ENCODE measurements at regions not wholly inside any gene's neighbourhood (a gene's known extent, or its start where the extent isn't known, plus 50 kb on each side); places are given as distances from the start of the nearest gene placed in this dataset.

DNA sequence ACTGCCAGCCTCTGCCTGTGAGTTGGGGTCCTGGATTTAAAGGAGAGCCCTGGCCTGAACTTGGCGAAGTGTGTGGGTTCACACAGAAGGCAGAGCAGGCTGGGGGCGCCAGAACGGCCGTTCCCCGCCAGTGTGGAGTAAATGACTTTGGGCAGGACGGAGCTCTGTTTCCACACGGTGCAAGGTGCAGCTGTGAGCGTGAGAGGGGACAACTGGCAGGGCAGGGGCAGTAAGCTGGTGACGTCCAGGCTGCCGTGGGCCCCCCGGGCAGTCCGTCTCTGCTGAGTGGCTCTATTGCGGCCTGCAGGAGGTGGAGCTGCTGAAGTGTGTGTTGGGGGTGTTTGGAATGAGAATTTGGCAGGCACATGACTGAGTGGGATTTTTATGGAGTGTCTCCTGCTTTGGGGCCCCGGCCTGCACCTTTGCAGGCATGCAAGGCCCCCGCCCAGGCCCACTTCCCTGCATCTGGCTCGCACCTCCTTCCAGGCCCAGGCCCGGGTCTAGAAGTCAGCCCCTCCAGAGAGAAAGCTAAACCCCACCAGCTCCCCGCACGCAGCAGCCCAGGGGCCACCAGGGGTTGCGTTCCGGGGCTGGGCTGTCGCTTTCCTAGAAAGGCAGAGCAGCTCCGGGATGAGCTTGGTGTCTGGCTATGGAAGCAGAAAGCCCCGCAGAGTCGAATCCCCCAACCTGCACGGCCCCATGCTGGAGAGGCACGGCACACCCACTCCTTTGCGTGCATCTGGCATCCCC, 62.2 kb upstream of the GRPEL1 start:
- TF ChIP-seq EZH2 (IDR thresholded peaks at IDR 0.05; ENCODE audit: borderline replicate concordance, insufficient read depth, low read depth, low read length, poor library complexity, severe bottlenecking): no peak
- TF ChIP-seq, protein P1, sequence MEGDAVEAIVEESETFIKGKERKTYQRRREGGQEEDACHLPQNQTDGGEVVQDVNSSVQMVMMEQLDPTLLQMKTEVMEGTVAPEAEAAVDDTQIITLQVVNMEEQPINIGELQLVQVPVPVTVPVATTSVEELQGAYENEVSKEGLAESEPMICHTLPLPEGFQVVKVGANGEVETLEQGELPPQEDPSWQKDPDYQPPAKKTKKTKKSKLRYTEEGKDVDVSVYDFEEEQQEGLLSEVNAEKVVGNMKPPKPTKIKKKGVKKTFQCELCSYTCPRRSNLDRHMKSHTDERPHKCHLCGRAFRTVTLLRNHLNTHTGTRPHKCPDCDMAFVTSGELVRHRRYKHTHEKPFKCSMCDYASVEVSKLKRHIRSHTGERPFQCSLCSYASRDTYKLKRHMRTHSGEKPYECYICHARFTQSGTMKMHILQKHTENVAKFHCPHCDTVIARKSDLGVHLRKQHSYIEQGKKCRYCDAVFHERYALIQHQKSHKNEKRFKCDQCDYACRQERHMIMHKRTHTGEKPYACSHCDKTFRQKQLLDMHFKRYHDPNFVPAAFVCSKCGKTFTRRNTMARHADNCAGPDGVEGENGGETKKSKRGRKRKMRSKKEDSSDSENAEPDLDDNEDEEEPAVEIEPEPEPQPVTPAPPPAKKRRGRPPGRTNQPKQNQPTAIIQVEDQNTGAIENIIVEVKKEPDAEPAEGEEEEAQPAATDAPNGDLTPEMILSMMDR (IDR thresholded peaks at IDR 0.05): no peak
- Histone ChIP-seq H3K9me3 (ENCODE audit: control extremely low read depth in 1 of 3, control insufficient read depth in 2 of 3, insufficient read depth in 1 of 3, low read length in 2 of 3) (peaks cover 0 to 19% (median 0%) of the 10 kb centered on the region in 3 donors), H3K79me2 (ENCODE audit: control insufficient read depth, insufficient read depth, low read length) (no peaks in the 10 kb centered on the region), H2AFZ (ENCODE audit: insufficient read depth, low read depth, low read length, poor library complexity, severe bottlenecking) (no peak overlapping the region), H3K4me1 (ENCODE audit: control insufficient read depth in 2 of 2, insufficient read depth in 2 of 2, low read length in 2 of 2) (no peaks in the 10 kb centered on the region), H4K20me1 (ENCODE audit: control insufficient read depth, insufficient read depth, low read length, poor library complexity, severe bottlenecking) (no peaks in the 10 kb centered on the region), H3K4me2 (replicated peaks; ENCODE audit: low read depth, low read length, poor library complexity, severe bottlenecking) (no peak overlapping the region), H3K9ac (ENCODE audit: low read length) (no peak overlapping the region), H3K27ac (ENCODE audit: low read length in 2 of 2) (no peak overlapping the region), H3K4me3 (ENCODE audit: control extremely low read depth in 1 of 5, extremely low read depth in 1 of 5, insufficient read depth in 1 of 5, low read depth in 2 of 5, low read length in 4 of 5) (no peak overlapping the region), H3K27me3 (replicated peaks in 1 of 4; ENCODE audit: control extremely low read depth in 1 of 4, control insufficient read depth in 3 of 4, insufficient read depth in 4 of 4, low read length in 3 of 4) (no peaks in the 10 kb centered on the region), H3K36me3 (replicated peaks in 1 of 2; ENCODE audit: control extremely low read depth in 1 of 2, control insufficient read depth in 1 of 2, extremely low read depth in 1 of 2, insufficient read depth in 2 of 2, low read length in 1 of 2) (no peaks in the 10 kb centered on the region)
- Mint-ChIP-seq H3K4me3 (no peak overlapping the region), H3K9me3 (ENCODE audit: insufficient read depth) (no peaks in the 10 kb centered on the region), H3K4me1 (no peaks in the 10 kb centered on the region), H3K27me3 (peaks cover 6% of the 10 kb centered on the region), H3K27ac (no peak overlapping the region)
- no peak for DNase-seq
- intact Hi-C loops (cut with micrococcal nuclease): no loop called here
- WGBS (ENCODE audit: insufficient coverage): 82% methylated on average over 28 of the region's 28 CpGs
- no peak for ATAC-seq (ENCODE audit: low read depth)
- ChIA-PET POLR2A (no interaction called here), CTCF (interaction anchor here (0.5 kb wide), 1 partner anchor 672 kb away, joined by 3 read pairs; no protein-coding TSS in a partner anchor)

DNA sequence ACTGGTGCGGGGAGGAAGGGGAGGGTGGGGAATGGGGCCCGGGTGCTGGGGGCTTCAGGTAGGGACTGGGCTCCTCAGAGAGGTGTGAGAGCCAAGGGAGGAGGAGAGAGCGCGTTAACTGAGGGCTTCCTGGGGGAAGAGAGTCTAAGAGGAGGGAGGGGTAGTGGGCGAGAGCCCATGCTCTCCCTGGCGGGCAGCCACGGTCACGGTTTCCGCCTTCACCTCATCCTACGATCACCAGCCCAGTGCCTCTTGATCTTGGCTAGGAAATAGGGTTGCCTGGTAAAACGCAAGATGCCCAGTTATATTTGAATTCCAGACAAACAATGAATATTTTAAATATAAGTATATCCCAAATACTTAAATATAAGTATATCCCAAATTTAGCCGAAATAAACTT, 60.8 kb upstream of the GRPEL1 start:
- CTCF ChIA-PET: no interaction called here
- no peaks in the 10 kb centered on the region for H3K36me3 ChIP-seq (replicated peaks in 1 of 2; ENCODE audit: control extremely low read depth in 1 of 2, control insufficient read depth in 1 of 2, extremely low read depth in 1 of 2, insufficient read depth in 2 of 2, low read length in 1 of 2)
- H3K27ac ChIP-seq (ENCODE audit: low read length in 2 of 2): no peak overlapping the region
- H4K20me1 ChIP-seq (ENCODE audit: control insufficient read depth, insufficient read depth, low read length, poor library complexity, severe bottlenecking): no peaks in the 10 kb centered on the region
- DNase-seq: no peak
- H3K4me2 ChIP-seq (replicated peaks; ENCODE audit: low read depth, low read length, poor library complexity, severe bottlenecking): no peak overlapping the region
- TF ChIP-seq EZH2 (IDR thresholded peaks at IDR 0.05; ENCODE audit: borderline replicate concordance, insufficient read depth, low read depth, low read length, poor library complexity, severe bottlenecking): no peak
- TF ChIP-seq, protein P1 (IDR thresholded peaks at IDR 0.05): no peak
- POLR2A ChIA-PET: no interaction called here
- no peaks in the 10 kb centered on the region for H3K9me3 Mint-ChIP-seq (ENCODE audit: insufficient read depth)
- H3K4me3 Mint-ChIP-seq: no peak overlapping the region
- peaks cover 6% of the 10 kb centered on the region for H3K27me3 Mint-ChIP-seq
- H3K27me3 ChIP-seq (replicated peaks in 1 of 4; ENCODE audit: control extremely low read depth in 1 of 4, control insufficient read depth in 3 of 4, insufficient read depth in 4 of 4, low read length in 3 of 4): no peaks in the 10 kb centered on the region
- no peak overlapping the region for H3K9ac ChIP-seq (ENCODE audit: low read length)
- intact Hi-C loops (cut with micrococcal nuclease): no loop called here
- WGBS (ENCODE audit: insufficient coverage): 33% methylated on average over 1 of the region's 12 CpGs
- H3K4me1 Mint-ChIP-seq: no peaks in the 10 kb centered on the region
- H2AFZ ChIP-seq (ENCODE audit: insufficient read depth, low read depth, low read length, poor library complexity, severe bottlenecking): no peak overlapping the region
- no peak overlapping the region for H3K27ac Mint-ChIP-seq
- H3K9me3 ChIP-seq (ENCODE audit: control extremely low read depth in 1 of 3, control insufficient read depth in 2 of 3, insufficient read depth in 1 of 3, low read length in 2 of 3): peaks cover 0 to 19% (median 0%) of the 10 kb centered on the region in 3 donors
- no peak for ATAC-seq (ENCODE audit: low read depth)
- H3K4me3 ChIP-seq (ENCODE audit: control extremely low read depth in 1 of 5, extremely low read depth in 1 of 5, insufficient read depth in 1 of 5, low read depth in 2 of 5, low read length in 4 of 5): no peak overlapping the region
- no peaks in the 10 kb centered on the region for H3K79me2 ChIP-seq (ENCODE audit: control insufficient read depth, insufficient read depth, low read length)
- no peaks in the 10 kb centered on the region for H3K4me1 ChIP-seq (ENCODE audit: control insufficient read depth in 2 of 2, insufficient read depth in 2 of 2, low read length in 2 of 2)
